Cardiac fibroblast (primary cell): ENCODE measurements at regions not wholly inside any gene's neighbourhood (a gene's known extent, or its start where the extent isn't known, plus 50 kb on each side); places are given as distances from the start of the nearest gene placed in this dataset.

Experiments used
- DNase-seq, 2 donors: peaks; one replicate each; pipeline versions ENCODE4 v3.0.0 to v3.0.0-alpha.2; 2010; ENCODE audit warnings: low read depth in 2 of 2
- H3K4me3 ChIP-seq, 2 donors: replicated peaks in 1 of 2; 1 replicate in 1 of 2; 2 replicates in 1 of 2; pipeline ENCODE4 v1.5.1; 2011; ENCODE audit warnings: low read depth in 2 of 2, low read length in 2 of 2, mild to moderate bottlenecking in 2 of 2, moderate library complexity in 1 of 2
- CTCF ChIP-seq: IDR thresholded peaks from one replicate; pipeline ENCODE4 v1.5.1; 2011; ENCODE audit warnings: low read depth, mild to moderate bottlenecking, low read length, inconsistent platforms

GRCh38 chr11:45341372-45341771 is 55.2 kb upstream of the SYT13 start:
- no peak for DNase-seq
- TF ChIP-seq CTCF, result no peak
- H3K4me3 ChIP-seq, result no peak overlapping the region

- DNase-seq, result peak; percentile 90 to 94
- peak overlapping the region in 1 of 2 donors; percentile 30 for H3K4me3 ChIP-seq
- TF ChIP-seq CTCF, result peak; percentile 89
Measured at GRCh38 chr11:45339729-45340519, 53.8 kb upstream of the SYT13 start.

GRCh38 chr11:45337583-45338360 is 51.6 kb upstream of the SYT13 start:
- no peak for DNase-seq
- no peak overlapping the region for H3K4me3 ChIP-seq
- TF ChIP-seq CTCF, result no peak

GRCh38 chr11:45336136-45336535 is 50.0 kb upstream of the SYT13 start:
- TF ChIP-seq CTCF, result no peak
- no peak overlapping the region for H3K4me3 ChIP-seq
- DNase-seq, result no peak
